ENCODE measurements at regions not wholly inside any gene's neighbourhood (a gene's known extent, or its start where the extent isn't known, plus 50 kb on each side); places are given as distances from the start of the nearest gene placed in this dataset.

DNA sequence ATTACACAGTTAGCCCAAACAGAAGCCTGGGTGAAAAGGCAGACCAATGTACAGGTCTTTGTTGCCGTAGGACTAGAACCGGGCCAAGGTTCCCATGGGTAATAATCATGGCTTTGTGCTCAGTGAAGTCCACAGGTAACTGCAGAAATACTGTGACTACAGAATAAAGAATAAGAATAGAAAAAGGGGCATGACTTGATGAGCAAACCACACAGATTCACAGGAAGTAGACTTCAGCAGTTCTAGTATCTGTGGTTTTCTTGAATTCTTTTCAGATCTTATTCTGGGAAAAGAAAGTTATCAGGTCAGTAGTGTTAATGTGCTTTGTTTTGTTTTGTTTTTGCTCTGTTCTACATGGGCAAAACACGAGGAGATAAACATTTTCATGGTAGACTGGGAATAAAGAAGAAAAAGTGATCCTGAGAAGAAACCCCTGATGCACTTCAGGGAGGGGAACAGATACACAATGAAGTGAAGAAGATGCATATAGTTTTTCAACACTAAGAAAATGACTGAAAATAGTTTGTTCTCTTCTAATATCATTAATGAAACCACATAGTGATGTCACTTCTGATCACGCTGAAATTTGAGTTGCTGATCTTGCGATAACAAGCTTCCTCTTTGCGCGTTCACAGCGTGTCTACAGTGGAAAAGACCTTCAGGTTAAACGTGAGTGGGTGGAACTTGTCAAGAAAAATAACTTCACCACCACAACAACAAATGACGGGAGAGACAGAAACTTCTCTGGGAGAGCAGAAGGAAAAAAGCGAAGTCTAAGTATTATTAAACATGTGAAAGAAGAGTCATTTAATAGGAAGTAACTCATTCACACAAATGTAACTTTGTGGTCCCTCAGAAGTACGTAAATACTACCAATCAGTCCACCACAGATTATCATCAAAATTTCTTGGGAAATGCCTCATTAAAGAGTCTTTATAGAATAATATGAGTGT lies 315.8 kb upstream of the SATB1 start:
- Histone ChIP-seq H3K4me3 (ENCODE audit: low read depth, low read length) (no peak overlapping the region), H3K27me3 (ENCODE audit: insufficient read depth, low read depth, severe bottlenecking) (no peaks in the 10 kb centered on the region)
- no peak for DNase-seq

DNA sequence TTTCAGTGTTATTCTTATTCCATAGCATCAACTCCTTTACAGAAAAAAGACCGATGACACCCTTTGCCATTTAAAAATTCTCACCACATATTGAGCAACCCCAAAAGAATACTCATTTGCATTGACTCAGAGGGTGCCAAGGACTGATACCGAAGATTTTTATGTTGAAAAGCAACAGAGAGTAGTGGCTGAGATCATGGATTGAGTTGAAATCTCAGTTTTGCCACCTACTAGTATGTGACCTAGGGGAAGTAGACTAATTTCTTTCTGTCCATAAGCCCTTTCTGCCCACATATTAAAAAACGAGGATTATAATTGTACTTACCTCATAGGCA lies 313.9 kb upstream of the SATB1 start:
- no peak for DNase-seq
- no peaks in the 10 kb centered on the region for H3K36me3 ChIP-seq
- no peak overlapping the region for H3K4me3 ChIP-seq (ENCODE audit: low read depth, low read length)
- TF ChIP-seq, protein P1, sequence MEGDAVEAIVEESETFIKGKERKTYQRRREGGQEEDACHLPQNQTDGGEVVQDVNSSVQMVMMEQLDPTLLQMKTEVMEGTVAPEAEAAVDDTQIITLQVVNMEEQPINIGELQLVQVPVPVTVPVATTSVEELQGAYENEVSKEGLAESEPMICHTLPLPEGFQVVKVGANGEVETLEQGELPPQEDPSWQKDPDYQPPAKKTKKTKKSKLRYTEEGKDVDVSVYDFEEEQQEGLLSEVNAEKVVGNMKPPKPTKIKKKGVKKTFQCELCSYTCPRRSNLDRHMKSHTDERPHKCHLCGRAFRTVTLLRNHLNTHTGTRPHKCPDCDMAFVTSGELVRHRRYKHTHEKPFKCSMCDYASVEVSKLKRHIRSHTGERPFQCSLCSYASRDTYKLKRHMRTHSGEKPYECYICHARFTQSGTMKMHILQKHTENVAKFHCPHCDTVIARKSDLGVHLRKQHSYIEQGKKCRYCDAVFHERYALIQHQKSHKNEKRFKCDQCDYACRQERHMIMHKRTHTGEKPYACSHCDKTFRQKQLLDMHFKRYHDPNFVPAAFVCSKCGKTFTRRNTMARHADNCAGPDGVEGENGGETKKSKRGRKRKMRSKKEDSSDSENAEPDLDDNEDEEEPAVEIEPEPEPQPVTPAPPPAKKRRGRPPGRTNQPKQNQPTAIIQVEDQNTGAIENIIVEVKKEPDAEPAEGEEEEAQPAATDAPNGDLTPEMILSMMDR (IDR thresholded peaks at IDR 0.05; ENCODE audit: low read depth, low read length): no peak
- no peaks in the 10 kb centered on the region for H3K9me3 ChIP-seq (ENCODE audit: severe bottlenecking)
- no peaks in the 10 kb centered on the region for H3K27me3 ChIP-seq (ENCODE audit: insufficient read depth, low read depth, severe bottlenecking)
- no peak overlapping the region for H3K27ac ChIP-seq

More for the DNA sequence above, 315.8 kb upstream of the SATB1 start:
- Histone ChIP-seq H3K36me3 (no peaks in the 10 kb centered on the region), H3K27ac (no peak overlapping the region), H3K9me3 (ENCODE audit: severe bottlenecking) (no peaks in the 10 kb centered on the region)
- TF ChIP-seq, protein P1 (IDR thresholded peaks at IDR 0.05; ENCODE audit: low read depth, low read length): no peak

DNA sequence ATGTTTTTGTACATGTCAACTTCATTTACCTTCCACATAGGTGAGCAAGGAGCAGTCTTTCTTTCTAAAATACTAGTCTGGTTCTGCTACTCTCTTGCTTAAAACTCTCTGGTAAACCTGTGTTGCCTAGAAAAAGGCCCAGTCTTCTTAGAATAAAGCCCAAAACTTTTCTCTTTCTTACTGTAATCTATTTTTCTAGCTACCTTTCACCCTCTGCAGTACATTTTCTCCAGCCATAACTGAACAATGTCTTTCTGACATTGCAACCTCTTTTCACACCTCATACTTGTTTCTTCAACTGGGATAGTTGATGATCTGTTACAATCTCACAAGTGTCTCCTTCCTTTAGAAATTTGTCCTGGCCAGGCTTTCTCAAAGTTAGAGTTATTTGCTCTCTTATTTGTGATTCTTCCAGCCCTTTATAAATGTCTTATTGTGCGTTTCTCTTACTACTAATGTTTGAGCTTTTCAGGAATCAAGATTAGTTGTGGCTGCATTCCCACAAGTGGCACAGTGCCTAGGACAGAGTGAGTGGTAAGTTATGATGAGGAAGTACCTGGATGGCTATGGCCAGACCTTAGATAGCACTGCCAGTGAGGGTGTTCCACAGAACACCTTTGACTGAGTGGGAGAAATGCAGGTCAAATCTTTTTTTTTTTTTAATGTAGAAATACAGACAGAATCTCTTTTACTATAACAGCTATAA lies 313.4 kb upstream of the SATB1 start:
- Histone ChIP-seq H3K27me3 (ENCODE audit: insufficient read depth, low read depth, severe bottlenecking) (no peaks in the 10 kb centered on the region), H3K27ac (no peak overlapping the region), H3K4me3 (ENCODE audit: low read depth, low read length) (no peak overlapping the region), H3K36me3 (no peaks in the 10 kb centered on the region), H3K9me3 (ENCODE audit: severe bottlenecking) (no peaks in the 10 kb centered on the region)
- TF ChIP-seq, protein P1 (IDR thresholded peaks at IDR 0.05; ENCODE audit: low read depth, low read length): no peak
- DNase-seq: no peak

DNA sequence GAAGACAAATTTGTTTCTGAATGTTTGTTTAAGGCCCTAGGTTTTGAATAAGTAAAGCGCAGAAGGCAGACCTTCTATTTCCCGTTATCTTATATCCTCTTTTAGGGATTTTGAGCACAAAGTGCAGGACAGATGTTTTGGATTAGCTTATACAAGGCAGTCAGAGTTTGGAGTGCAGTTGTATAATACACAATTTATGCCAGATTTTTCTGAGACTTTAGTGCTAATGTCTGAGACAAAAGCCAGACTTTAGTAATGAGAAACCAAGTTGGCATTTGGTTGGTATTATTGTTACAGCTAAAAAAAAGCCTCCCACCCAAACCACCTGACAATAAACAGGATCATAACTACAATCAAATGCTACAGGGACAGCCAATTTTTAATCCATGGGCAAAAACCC lies 309.9 kb upstream of the SATB1 start:
- Histone ChIP-seq H3K27ac (no peak overlapping the region), H3K9me3 (ENCODE audit: severe bottlenecking) (no peaks in the 10 kb centered on the region), H3K27me3 (ENCODE audit: insufficient read depth, low read depth, severe bottlenecking) (no peaks in the 10 kb centered on the region), H3K4me3 (ENCODE audit: low read depth, low read length) (no peak overlapping the region), H3K36me3 (no peaks in the 10 kb centered on the region)
- TF ChIP-seq, protein P1 (IDR thresholded peaks at IDR 0.05; ENCODE audit: low read depth, low read length): no peak
- no peak for DNase-seq

DNA sequence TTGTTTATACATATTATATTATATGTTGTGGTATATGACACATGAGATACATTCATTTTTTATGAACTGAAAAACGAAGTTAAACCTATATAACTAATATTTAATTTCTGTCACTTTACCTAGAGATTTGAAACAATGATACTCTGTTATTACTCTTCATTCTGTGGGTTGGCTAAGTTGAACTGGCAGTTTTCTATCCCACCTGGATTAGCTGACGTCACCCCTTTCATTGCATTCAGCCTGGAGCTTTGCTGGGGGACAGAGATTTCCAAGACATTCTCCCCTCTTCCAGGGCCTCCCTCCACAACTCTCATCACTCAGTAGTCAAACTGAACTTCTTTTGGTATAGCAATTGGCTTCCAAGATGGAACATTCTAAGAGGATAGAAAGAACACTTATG lies 309.2 kb upstream of the SATB1 start:
- no peak for DNase-seq
- Histone ChIP-seq H3K36me3 (no peaks in the 10 kb centered on the region), H3K27ac (no peak overlapping the region), H3K9me3 (ENCODE audit: severe bottlenecking) (no peaks in the 10 kb centered on the region), H3K4me3 (ENCODE audit: low read depth, low read length) (no peak overlapping the region), H3K27me3 (ENCODE audit: insufficient read depth, low read depth, severe bottlenecking) (no peaks in the 10 kb centered on the region)
- TF ChIP-seq, protein P1 (IDR thresholded peaks at IDR 0.05; ENCODE audit: low read depth, low read length): no peak

Data from WERI-Rb-1 (cell line).